NCI-H460 (cell line): ENCODE measurements at regions not wholly inside any gene's neighbourhood (a gene's known extent, or its start where the extent isn't known, plus 50 kb on each side); places are given as distances from the start of the nearest gene placed in this dataset.
A peak's percentile ranks its signal among the peaks of the same experiment; 100 is the strongest.
"Not testable (repeated sequence)": the region's sequence is repeated elsewhere in the genome, so short reads cannot be mapped to it uniquely, and the experiment has no call there.

Source experiments
- DNase-seq: peaks from one replicate; pipeline ENCODE4 v3.0.0-alpha.2; 2016; ENCODE audit warnings: low read depth; ENCODE audit errors: extremely low read depth

GRCh38 chr2:161044095-161044865 lies 115.9 kb upstream of the TANK start:
- DNase-seq: no peak

GRCh38 chr2:161044921-161045320 lies 115.3 kb upstream of the TANK start:
- no peak for DNase-seq

GRCh38 chr2:161045726-161046125 lies 114.5 kb upstream of the TANK start:
- no peak for DNase-seq

GRCh38 chr2:161046876-161047275 lies 113.4 kb upstream of the TANK start:
- no peak for DNase-seq

- DNase-seq: no peak
Observed at GRCh38 chr2:161048317-161048716, 111.9 kb upstream of the TANK start.

- DNase-seq: no peak
Observed at GRCh38 chr2:161049559-161049958, 110.7 kb upstream of the TANK start.

- no peak for DNase-seq
Observed at GRCh38 chr2:161052214-161052613, 108.0 kb upstream of the TANK start.

- no peak for DNase-seq
Observed at GRCh38 chr2:161055289-161055688, 104.9 kb upstream of the TANK start.

GRCh38 chr2:161059388-161059787 lies 100.8 kb upstream of the TANK start:
- no peak for DNase-seq

- no peak for DNase-seq
Observed at GRCh38 chr2:161061786-161062185, 98.4 kb upstream of the TANK start.

- DNase-seq: peak; percentile 83
Observed at GRCh38 chr2:161063157-161063945, 96.9 kb upstream of the TANK start.

GRCh38 chr2:161063946-161064306 lies 96.3 kb upstream of the TANK start:
- no peak for DNase-seq

- no peak for DNase-seq
Observed at GRCh38 chr2:161067846-161068350, 92.3 kb upstream of the TANK start.

GRCh38 chr2:161068670-161069069 lies 91.6 kb upstream of the TANK start:
- no peak for DNase-seq

- no peak for DNase-seq
Observed at GRCh38 chr2:161070693-161071479, 89.3 kb upstream of the TANK start.

- not testable (repeated sequence) for DNase-seq
Observed at GRCh38 chr2:161072436-161072835, 87.8 kb upstream of the TANK start.

- DNase-seq: no peak
Observed at GRCh38 chr2:161075701-161076100, 84.5 kb upstream of the TANK start.

- DNase-seq: no peak
Observed at GRCh38 chr2:161076936-161077335, 83.3 kb upstream of the TANK start.

- DNase-seq: no peak
Observed at GRCh38 chr2:161077367-161078210, 82.6 kb upstream of the TANK start.

- DNase-seq: no peak
Observed at GRCh38 chr2:161078211-161078539, 82.1 kb upstream of the TANK start.
